ENCODE measurements at regions not wholly inside any gene's neighbourhood (a gene's known extent, or its start where the extent isn't known, plus 50 kb on each side); places are given as distances from the start of the nearest gene placed in this dataset.

DNA sequence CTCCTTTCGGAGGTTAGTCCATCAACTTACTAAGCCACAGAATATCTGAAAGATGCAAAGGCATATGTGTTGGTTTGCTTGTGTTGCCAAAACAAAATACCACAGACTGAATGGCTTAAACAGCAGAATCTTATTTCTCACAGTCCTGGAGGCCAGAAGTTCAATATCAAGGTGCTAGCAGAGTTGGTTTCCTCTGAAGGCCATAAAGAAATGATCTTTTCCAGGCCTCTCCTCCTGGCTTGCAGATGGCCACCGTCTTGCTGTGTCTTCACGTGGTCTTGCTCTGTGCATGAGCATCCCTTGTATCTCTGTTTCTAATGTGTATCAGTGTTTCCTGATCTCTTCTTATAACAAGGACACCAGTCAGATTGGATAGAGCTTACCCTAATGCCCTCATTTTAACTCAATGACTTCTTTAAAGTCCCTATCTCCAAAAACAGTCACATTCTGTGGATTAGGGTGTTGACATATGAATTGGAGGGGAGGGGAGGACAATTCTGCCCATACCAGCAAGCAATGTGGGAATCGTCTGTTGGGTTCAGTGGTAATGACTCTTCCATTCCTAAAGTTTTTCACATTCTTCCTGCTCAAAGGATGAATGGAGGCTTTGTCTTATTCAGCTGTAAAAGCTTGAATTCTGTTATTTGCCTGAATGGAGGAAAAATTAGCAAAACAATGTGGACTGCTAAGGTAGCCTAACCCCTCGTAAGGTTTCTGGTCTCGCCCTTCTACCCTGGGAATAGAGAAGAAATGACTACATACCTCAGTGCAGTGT lies 715.7 kb downstream of the DIAPH3 start:
- Histone ChIP-seq H3K4me1 (no peaks in the 10 kb centered on the region), H3K36me3 (ENCODE audit: low read depth, missing control alignments) (no peaks in the 10 kb centered on the region), H3K27ac (no peak overlapping the region), H3K9me3 (no peaks in the 10 kb centered on the region), H3K27me3 (no peaks in the 10 kb centered on the region), H3K4me3 (no peak overlapping the region)
- no peak for DNase-seq
- 83 to 91% methylated on average over 6 of the region's 6 CpGs for WGBS, 2 donors
- intact Hi-C loops (cut with DNase I; ENCODE audit: low total_unique reads), result no loop called here
- TF ChIP-seq, protein P1, sequence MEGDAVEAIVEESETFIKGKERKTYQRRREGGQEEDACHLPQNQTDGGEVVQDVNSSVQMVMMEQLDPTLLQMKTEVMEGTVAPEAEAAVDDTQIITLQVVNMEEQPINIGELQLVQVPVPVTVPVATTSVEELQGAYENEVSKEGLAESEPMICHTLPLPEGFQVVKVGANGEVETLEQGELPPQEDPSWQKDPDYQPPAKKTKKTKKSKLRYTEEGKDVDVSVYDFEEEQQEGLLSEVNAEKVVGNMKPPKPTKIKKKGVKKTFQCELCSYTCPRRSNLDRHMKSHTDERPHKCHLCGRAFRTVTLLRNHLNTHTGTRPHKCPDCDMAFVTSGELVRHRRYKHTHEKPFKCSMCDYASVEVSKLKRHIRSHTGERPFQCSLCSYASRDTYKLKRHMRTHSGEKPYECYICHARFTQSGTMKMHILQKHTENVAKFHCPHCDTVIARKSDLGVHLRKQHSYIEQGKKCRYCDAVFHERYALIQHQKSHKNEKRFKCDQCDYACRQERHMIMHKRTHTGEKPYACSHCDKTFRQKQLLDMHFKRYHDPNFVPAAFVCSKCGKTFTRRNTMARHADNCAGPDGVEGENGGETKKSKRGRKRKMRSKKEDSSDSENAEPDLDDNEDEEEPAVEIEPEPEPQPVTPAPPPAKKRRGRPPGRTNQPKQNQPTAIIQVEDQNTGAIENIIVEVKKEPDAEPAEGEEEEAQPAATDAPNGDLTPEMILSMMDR (IDR thresholded peaks at IDR 0.05), result no peak
- TF ChIP-seq POLR2A (IDR thresholded peaks at IDR 0.05), result no peak

DNA sequence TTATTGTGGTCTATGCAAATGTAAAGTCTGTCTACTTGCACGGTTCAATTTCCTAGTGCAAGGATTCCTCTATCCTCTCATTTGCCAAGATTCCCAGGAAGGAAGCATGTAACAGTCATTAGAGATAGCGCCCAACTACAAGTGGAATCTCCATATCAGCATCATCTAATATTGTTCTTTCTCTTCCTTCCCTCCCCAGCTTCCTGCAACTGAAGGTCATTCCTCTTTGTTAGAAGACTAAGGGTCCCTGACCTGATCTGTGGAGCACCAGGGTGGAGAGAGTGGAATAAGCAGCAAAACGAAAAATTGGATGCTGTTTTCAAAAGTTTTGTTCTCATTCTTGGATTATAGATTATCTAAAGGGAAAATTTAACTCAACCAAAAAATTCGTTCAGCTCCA lies 714.0 kb downstream of the DIAPH3 start:
- H3K27ac ChIP-seq, result no peak overlapping the region
- DNase-seq, result no peak
- intact Hi-C loops (cut with DNase I; ENCODE audit: low total_unique reads), result no loop called here
- H3K9me3 ChIP-seq, result no peaks in the 10 kb centered on the region
- H3K4me3 ChIP-seq, result no peak overlapping the region
- no peaks in the 10 kb centered on the region for H3K4me1 ChIP-seq
- no peaks in the 10 kb centered on the region for H3K36me3 ChIP-seq (ENCODE audit: low read depth, missing control alignments)
- 55% methylated on average over 4 of the region's 4 CpGs for WGBS, 2 donors
- no peak for TF ChIP-seq POLR2A (IDR thresholded peaks at IDR 0.05)
- TF ChIP-seq, protein P1 (IDR thresholded peaks at IDR 0.05), result no peak
- H3K27me3 ChIP-seq, result no peaks in the 10 kb centered on the region

DNA sequence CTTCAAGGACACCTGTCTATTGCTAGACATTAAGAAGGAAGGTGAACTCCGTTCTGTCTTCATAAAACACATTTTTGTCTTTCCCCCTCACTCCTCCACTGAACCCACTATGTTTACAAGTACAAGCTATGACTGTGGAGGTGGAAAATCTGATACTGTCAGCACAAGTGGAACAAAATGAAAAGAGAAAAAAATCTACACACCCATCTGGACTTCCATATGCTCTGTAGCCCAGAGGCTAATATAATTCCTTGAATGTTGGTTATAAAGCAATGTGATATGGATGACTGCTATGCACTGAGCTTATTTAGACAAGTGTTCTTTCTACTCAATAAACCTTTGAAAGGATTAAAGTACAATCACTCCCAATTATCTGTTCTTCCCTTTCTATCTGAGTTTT lies 713.5 kb downstream of the DIAPH3 start:
- intact Hi-C loops (cut with DNase I; ENCODE audit: low total_unique reads), result no loop called here
- Histone ChIP-seq H3K4me3 (no peak overlapping the region), H3K27ac (no peak overlapping the region), H3K36me3 (ENCODE audit: low read depth, missing control alignments) (no peaks in the 10 kb centered on the region), H3K27me3 (no peaks in the 10 kb centered on the region), H3K9me3 (no peaks in the 10 kb centered on the region), H3K4me1 (no peaks in the 10 kb centered on the region)
- TF ChIP-seq, protein P1 (IDR thresholded peaks at IDR 0.05), result no peak
- TF ChIP-seq POLR2A (IDR thresholded peaks at IDR 0.05), result no peak
- 62 to 83% methylated on average over 1 of the region's 1 CpG for WGBS, 2 donors
- no peak for DNase-seq

DNA sequence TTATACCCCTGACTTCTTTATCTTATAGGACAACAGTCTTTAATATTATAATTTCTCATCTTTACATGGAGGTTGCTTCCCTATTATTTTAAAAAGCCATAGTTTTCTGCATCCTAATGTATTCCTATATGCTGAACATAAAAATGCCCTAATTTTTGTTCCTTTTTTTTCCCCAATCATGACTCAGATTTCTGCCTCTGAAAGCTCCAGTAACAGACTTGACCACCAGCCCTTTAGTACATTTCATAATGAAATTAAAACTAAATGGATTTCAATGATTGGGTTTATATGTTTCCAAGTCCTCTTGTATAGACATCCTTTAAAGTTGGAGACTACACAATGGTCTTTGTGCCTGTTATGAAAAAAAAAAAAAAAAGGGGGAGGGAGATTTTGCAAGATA lies 712.5 kb downstream of the DIAPH3 start:
- no peak for DNase-seq
- Histone ChIP-seq H3K4me1 (no peaks in the 10 kb centered on the region), H3K27ac (no peak overlapping the region), H3K9me3 (no peaks in the 10 kb centered on the region), H3K36me3 (ENCODE audit: low read depth, missing control alignments) (no peaks in the 10 kb centered on the region), H3K4me3 (no peak overlapping the region), H3K27me3 (no peaks in the 10 kb centered on the region)
- no peak for TF ChIP-seq POLR2A (IDR thresholded peaks at IDR 0.05)
- TF ChIP-seq, protein P1 (IDR thresholded peaks at IDR 0.05), result no peak
- intact Hi-C loops (cut with DNase I; ENCODE audit: low total_unique reads), result no loop called here
